Activated CD8-positive, alpha-beta T cell treated with anti-CD3 and anti-CD28 coated beads for 36 hours (primary cell): ENCODE measurements at regions not wholly inside any gene's neighbourhood (a gene's known extent, or its start where the extent isn't known, plus 50 kb on each side); places are given as distances from the start of the nearest gene placed in this dataset.

Experiments
- ATAC-seq: fragments of 200-7000 bp; cut with Tn5 transposase; one replicate; pipeline ENCODE4 v1.10.0; 2021; ENCODE audit warnings: mild to moderate bottlenecking, moderate library complexity
- CTCF ChIA-PET: fragments of 350-600 bp; sonication (Branson Sonifier 250); formaldehyde crosslinking; loops from one replicate; lab custom pipeline; 2021; ENCODE audit warnings: antibody characterized with exemption; lab: Charles Lee
- POLR2A ChIA-PET: fragments of 350-600 bp; sonication (Branson Sonifier 250); formaldehyde crosslinking; loops from one replicate; lab custom pipeline; 2021; ENCODE audit warnings: antibody characterized with exemption; lab: Charles Lee
- DNase-seq: peaks from one replicate; pipeline ENCODE4 v3.0.0-alpha.2; 2020
- H3K27ac Mint-ChIP-seq: one replicate; pipeline ENCODE4 v1.8.0; 2021; ENCODE audit warnings: mild to moderate bottlenecking, mixed read lengths
- H3K27me3 Mint-ChIP-seq: one replicate; pipeline ENCODE4 v1.8.0; 2021; ENCODE audit warnings: mixed read lengths
- H3K36me3 Mint-ChIP-seq: one replicate; pipeline ENCODE4 v1.8.0; 2021; ENCODE audit warnings: low read depth, mixed read lengths
- H3K4me1 Mint-ChIP-seq: one replicate; pipeline ENCODE4 v1.8.0; 2021; ENCODE audit warnings: low read depth, mixed read lengths
- H3K4me3 Mint-ChIP-seq: one replicate; pipeline ENCODE4 v1.8.0; 2021; ENCODE audit warnings: mild to moderate bottlenecking, moderate library complexity, mixed read lengths
- H3K9me3 Mint-ChIP-seq: one replicate; pipeline ENCODE4 v1.8.0; 2021; ENCODE audit warnings: mixed read lengths
- intact Hi-C: fragments of 100-400 bp; cut with micrococcal nuclease; formaldehyde crosslinking; loops from one replicate; pipeline ENCODE4 v1.10.0; 2022
- TF ChIP-seq, protein P1 (sequence below): fragments of 200-600 bp; IDR thresholded peaks from one replicate; pipeline ENCODE4 v1.8.0; 2022; ENCODE audit warnings: antibody characterized with exemption, mild to moderate bottlenecking

DNA sequence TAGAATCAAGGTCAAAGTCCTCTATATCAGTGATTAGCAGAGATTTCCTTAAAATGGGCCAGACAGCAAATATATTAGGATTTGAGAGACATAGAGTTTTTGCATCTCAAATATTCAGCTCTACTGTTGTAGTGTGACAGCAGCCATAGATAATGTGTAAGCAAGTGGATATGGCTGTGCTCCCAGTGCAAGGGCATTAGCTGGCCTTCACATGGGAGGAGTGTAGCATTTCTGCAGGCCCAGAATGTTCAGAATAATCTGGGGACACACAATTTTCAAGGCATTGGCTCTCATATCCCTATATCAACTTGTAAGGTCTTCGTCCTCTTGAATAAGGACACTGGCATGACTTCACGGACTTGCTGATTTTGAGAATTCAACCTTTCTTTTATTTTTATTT lies 402.3 kb upstream of the ADAMTS5 start:
- DNase-seq, result no peak
- Mint-ChIP-seq H3K27ac (no peak overlapping the region), H3K9me3 (peaks cover 3% of the 10 kb centered on the region), H3K27me3 (no peaks in the 10 kb centered on the region), H3K36me3 (no peaks in the 10 kb centered on the region), H3K4me1 (no peaks in the 10 kb centered on the region), H3K4me3 (no peak overlapping the region)
- TF ChIP-seq, protein P1, sequence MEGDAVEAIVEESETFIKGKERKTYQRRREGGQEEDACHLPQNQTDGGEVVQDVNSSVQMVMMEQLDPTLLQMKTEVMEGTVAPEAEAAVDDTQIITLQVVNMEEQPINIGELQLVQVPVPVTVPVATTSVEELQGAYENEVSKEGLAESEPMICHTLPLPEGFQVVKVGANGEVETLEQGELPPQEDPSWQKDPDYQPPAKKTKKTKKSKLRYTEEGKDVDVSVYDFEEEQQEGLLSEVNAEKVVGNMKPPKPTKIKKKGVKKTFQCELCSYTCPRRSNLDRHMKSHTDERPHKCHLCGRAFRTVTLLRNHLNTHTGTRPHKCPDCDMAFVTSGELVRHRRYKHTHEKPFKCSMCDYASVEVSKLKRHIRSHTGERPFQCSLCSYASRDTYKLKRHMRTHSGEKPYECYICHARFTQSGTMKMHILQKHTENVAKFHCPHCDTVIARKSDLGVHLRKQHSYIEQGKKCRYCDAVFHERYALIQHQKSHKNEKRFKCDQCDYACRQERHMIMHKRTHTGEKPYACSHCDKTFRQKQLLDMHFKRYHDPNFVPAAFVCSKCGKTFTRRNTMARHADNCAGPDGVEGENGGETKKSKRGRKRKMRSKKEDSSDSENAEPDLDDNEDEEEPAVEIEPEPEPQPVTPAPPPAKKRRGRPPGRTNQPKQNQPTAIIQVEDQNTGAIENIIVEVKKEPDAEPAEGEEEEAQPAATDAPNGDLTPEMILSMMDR, result no peak
- CTCF ChIA-PET, result no interaction called here
- POLR2A ChIA-PET, result no interaction called here
- no peak for ATAC-seq
- intact Hi-C loops, result no loop called here

DNA sequence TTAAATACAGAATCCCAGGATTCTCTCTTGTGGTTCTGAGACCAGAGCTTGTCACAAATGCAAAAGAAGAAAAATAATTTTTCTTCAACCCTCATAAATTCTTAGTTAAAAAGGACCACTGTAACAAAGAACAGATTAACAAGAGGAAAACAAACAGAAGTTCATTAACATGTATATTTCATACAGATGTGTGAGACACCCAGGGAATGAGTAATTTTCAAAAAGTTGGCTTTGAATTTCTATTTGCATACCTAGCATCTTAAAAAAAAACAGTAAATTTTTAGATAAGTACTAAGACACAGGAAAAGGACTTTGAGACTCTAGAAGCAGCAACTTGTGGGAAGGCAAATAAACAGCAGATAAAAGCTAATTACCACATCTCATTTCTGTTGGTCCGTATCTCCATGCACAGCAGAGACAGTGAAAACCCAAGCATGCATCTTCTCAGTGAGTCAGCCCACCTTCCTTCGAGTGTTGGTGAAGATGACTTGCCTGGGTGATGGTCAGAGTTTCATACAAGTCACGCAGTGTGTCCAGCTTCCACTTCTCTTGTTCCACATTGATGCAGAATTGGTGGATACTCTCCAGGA lies 399.9 kb upstream of the ADAMTS5 start:
- intact Hi-C loops, result no loop called here
- no peak for ATAC-seq
- no peak overlapping the region for H3K27ac Mint-ChIP-seq
- TF ChIP-seq, protein P1, result no peak
- DNase-seq, result no peak
- ChIA-PET POLR2A (no interaction called here), CTCF (no interaction called here)
- no peak overlapping the region for H3K4me3 Mint-ChIP-seq
- no peaks in the 10 kb centered on the region for H3K36me3 Mint-ChIP-seq
- no peaks in the 10 kb centered on the region for H3K27me3 Mint-ChIP-seq
- no peaks in the 10 kb centered on the region for H3K4me1 Mint-ChIP-seq
- peaks cover 3% of the 10 kb centered on the region for H3K9me3 Mint-ChIP-seq

DNA sequence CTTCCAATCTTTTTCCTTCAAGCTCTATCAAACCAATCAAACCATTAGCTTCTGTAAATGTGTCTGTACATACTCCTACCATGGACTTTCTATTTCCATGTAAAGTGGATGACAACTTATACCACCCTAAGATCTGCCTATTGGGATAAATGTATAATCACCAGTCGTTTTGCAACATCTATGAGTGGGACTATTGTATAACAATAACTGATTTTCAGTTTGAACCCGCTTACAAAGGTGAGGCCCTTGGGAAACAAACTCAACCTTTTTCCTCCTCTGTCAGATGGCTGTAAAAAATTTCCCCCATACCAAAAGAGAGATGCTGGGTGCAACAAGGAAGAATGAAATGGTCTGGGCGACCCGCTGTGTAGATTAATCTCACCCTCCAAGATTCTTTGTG lies 399.1 kb upstream of the ADAMTS5 start:
- Mint-ChIP-seq H3K27ac (no peak overlapping the region), H3K9me3 (peaks cover 3% of the 10 kb centered on the region), H3K36me3 (no peaks in the 10 kb centered on the region), H3K27me3 (no peaks in the 10 kb centered on the region), H3K4me3 (no peak overlapping the region), H3K4me1 (no peaks in the 10 kb centered on the region)
- TF ChIP-seq, protein P1, result no peak
- DNase-seq (no peak), ATAC-seq (no peak)
- CTCF ChIA-PET, result no interaction called here
- POLR2A ChIA-PET, result no interaction called here
- intact Hi-C loops, result no loop called here

DNA sequence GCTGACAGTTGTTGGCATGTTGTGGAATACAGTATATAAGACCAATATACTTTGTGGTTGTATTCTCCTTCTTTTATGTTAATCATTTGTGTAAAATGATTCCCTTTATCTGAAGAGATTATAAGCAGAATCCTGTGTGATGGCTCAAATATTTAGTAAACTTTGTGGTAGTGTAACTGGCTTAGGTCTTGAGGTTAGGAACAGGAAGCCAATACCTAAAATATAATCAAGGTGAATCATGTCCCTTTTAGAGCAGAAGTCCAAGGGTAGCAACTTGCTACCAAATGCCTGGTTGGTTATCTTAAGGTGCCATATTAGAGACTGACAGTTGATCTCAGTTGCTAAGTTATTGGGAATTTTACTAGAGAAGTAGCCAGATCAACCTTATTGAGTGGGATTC lies 398.5 kb upstream of the ADAMTS5 start:
- Mint-ChIP-seq H3K27ac (no peak overlapping the region), H3K9me3 (peaks cover 3% of the 10 kb centered on the region), H3K27me3 (no peaks in the 10 kb centered on the region), H3K4me1 (no peaks in the 10 kb centered on the region), H3K36me3 (no peaks in the 10 kb centered on the region), H3K4me3 (no peak overlapping the region)
- POLR2A ChIA-PET, result no interaction called here
- intact Hi-C loops, result no loop called here
- ATAC-seq (no peak), DNase-seq (no peak)
- TF ChIP-seq, protein P1, result no peak
- CTCF ChIA-PET, result no interaction called here

DNA sequence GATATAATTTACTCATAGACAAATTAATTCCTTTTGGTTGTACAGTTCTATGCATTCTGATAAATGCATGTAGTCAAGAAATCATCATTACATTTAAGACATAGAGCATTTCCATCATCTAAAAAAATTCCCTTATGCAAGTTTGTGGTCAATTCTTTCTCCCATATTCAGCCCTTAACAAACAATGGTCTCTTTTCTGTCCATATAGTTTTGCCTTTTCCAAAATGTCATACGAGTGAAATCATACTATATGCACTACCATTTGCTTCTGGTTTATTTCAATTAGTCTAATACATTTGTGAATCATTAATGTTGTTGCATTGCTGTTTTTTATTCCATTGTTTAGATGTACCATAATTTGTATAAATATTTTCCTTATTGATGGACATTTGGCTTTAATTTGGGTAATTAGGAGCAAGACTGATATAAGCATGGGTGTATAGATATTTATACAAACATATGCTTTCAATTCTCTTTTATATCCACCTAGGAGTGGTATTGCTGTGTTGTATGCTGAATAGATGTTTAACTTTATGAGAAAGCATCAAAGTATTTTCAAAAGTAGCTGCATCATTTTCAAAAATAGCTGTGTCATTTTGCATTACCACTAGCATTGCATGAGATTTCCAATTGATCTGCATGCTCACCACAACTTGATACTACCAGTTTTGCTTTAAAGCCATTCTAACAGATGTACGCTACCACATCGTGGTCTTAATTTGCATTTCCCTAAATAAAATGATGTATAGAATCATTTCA lies 397.0 kb upstream of the ADAMTS5 start:
- no peaks in the 10 kb centered on the region for H3K36me3 Mint-ChIP-seq
- DNase-seq (no peak), ATAC-seq (no peak)
- TF ChIP-seq, protein P1, result no peak
- H3K9me3 Mint-ChIP-seq, result peaks cover 3% of the 10 kb centered on the region
- POLR2A ChIA-PET, result no interaction called here
- H3K27ac Mint-ChIP-seq, result no peak overlapping the region
- intact Hi-C loops, result no loop called here
- H3K4me1 Mint-ChIP-seq, result no peaks in the 10 kb centered on the region
- CTCF ChIA-PET, result no interaction called here
- H3K4me3 Mint-ChIP-seq, result no peak overlapping the region
- no peaks in the 10 kb centered on the region for H3K27me3 Mint-ChIP-seq
